AG10803 (cell line): ENCODE measurements at regions not wholly inside any gene's neighbourhood (a gene's known extent, or its start where the extent isn't known, plus 50 kb on each side); places are given as distances from the start of the nearest gene placed in this dataset.

Source experiments
- DNase-seq: peaks from one replicate; pipeline ENCODE4 v3.0.0; 2010; ENCODE audit warnings: low read depth
- H3K4me3 ChIP-seq: 2 replicates; pipeline ENCODE4 v1.5.1; 2011; ENCODE audit warnings: mild to moderate bottlenecking, low read length, control low read depth
- CTCF ChIP-seq: conservative IDR thresholded peaks from 2 replicates; pipeline ENCODE4 v1.5.1; 2011; ENCODE audit warnings: mild to moderate bottlenecking, low read length, control low read depth, inconsistent platforms

- no peak for DNase-seq
- TF ChIP-seq CTCF = no peak
- H3K4me3 ChIP-seq = no peak overlapping the region
Observed at GRCh38 chr16:85483424-85483823, 129.7 kb upstream of the GSE1 start.

GRCh38 chr16:85484347-85485300 lies 128.5 kb upstream of the GSE1 start:
- TF ChIP-seq CTCF = no peak
- H3K4me3 ChIP-seq = no peak overlapping the region
- no peak for DNase-seq

GRCh38 chr16:85485379-85485778 lies 127.7 kb upstream of the GSE1 start:
- no peak overlapping the region for H3K4me3 ChIP-seq
- DNase-seq = no peak
- no peak for TF ChIP-seq CTCF

- TF ChIP-seq CTCF = no peak
- no peak for DNase-seq
- H3K4me3 ChIP-seq = no peak overlapping the region
Observed at GRCh38 chr16:85486256-85486915, 126.7 kb upstream of the GSE1 start.

- no peak overlapping the region for H3K4me3 ChIP-seq
- no peak for DNase-seq
- TF ChIP-seq CTCF = no peak
Observed at GRCh38 chr16:85488414-85488813, 124.7 kb upstream of the GSE1 start.

GRCh38 chr16:85490407-85491057 lies 122.6 kb upstream of the GSE1 start:
- no peak for DNase-seq
- H3K4me3 ChIP-seq = no peak overlapping the region
- TF ChIP-seq CTCF = no peak
